ENCODE measurements at regions not wholly inside any gene's neighbourhood (a gene's known extent, or its start where the extent isn't known, plus 50 kb on each side); places are given as distances from the start of the nearest gene placed in this dataset.

GRCh38 chr9:107907255-107907654, 417.7 kb upstream of the KLF4 start:
- Histone ChIP-seq H4K20me1 (ENCODE audit: control insufficient read depth, insufficient read depth, insufficient read length) (no peaks in the 10 kb centered on the region), H4K8ac (replicated peaks; ENCODE audit: insufficient read length, low read depth, low read length) (no peak overlapping the region), H2BK5ac (ENCODE audit: insufficient read length, low read length) (no peak overlapping the region), H3T11ph (ENCODE audit: low read length) (no peak overlapping the region), H3K56ac (ENCODE audit: insufficient read length, low read depth, low read length) (no peak overlapping the region), H2AFZ (ENCODE audit: low read length) (no peak overlapping the region), H3K27ac (ENCODE audit: insufficient read length, low read depth, low read length) (no peak overlapping the region), H4K5ac (ENCODE audit: insufficient read length, low read depth, low read length) (no peak overlapping the region), H3K9me3 (ENCODE audit: control insufficient read depth, low read depth, low read length) (no peaks in the 10 kb centered on the region), H3K79me1 (ENCODE audit: insufficient read depth, low read depth, low read length, poor library complexity, severe bottlenecking) (no peaks in the 10 kb centered on the region), H2BK15ac (ENCODE audit: low read depth, low read length) (no peak overlapping the region), H3K79me2 (ENCODE audit: insufficient read depth, low read length) (no peaks in the 10 kb centered on the region), H3K14ac (ENCODE audit: insufficient read depth, low read length) (no peak overlapping the region), H3K27me3 (ENCODE audit: insufficient read depth, low read length) (no peaks in the 10 kb centered on the region), H3K23ac (ENCODE audit: insufficient read length, low read depth, low read length) (no peak overlapping the region), H2BK12ac (ENCODE audit: insufficient read length, low read depth, low read length) (no peak overlapping the region), H3K4me2 (ENCODE audit: insufficient read depth, insufficient read length, low read length) (no peak overlapping the region), H3K9ac (ENCODE audit: extremely low read depth, insufficient read length, low read length) (no peak overlapping the region), H2BK120ac (ENCODE audit: low read depth, low read length, poor library complexity, severe bottlenecking) (no peak overlapping the region), H2AK5ac (ENCODE audit: insufficient read length, low read length) (no peak overlapping the region), H3K18ac (ENCODE audit: insufficient read length, low read depth, low read length) (no peak overlapping the region), H2BK20ac (ENCODE audit: low read depth, low read length, poor library complexity, severe bottlenecking) (no peak overlapping the region), H4K91ac (ENCODE audit: insufficient read length, low read depth, low read length) (no peak overlapping the region), H3K4ac (ENCODE audit: low read depth, low read length) (no peak overlapping the region), H3K4me1 (ENCODE audit: insufficient read depth, low read length) (no peaks in the 10 kb centered on the region), H3K23me2 (ENCODE audit: insufficient read length, low read depth, low read length, poor library complexity, severe bottlenecking) (no peaks in the 10 kb centered on the region)
- Mint-ChIP-seq H3K4me1 (peaks cover 8 to 14% of the 10 kb centered on the region in 2 experiments), H3K27me3 (ENCODE audit: low read depth) (peaks cover 1% of the 10 kb centered on the region; the same call in 1 of the 2 replicates), H3K27ac (no peak overlapping the region; a peak in 1 of 7 replicates), H3K4me3 (no peak overlapping the region), H3K36me3 (ENCODE audit: insufficient read depth in 1 of 3, low read depth in 3 of 3) (no peaks in the 10 kb centered on the region), H3K9me3 (peaks cover 2% of the 10 kb centered on the region in 2 experiments; a peak in 2 of 5 replicates)
- TF ChIP-seq, protein P1, sequence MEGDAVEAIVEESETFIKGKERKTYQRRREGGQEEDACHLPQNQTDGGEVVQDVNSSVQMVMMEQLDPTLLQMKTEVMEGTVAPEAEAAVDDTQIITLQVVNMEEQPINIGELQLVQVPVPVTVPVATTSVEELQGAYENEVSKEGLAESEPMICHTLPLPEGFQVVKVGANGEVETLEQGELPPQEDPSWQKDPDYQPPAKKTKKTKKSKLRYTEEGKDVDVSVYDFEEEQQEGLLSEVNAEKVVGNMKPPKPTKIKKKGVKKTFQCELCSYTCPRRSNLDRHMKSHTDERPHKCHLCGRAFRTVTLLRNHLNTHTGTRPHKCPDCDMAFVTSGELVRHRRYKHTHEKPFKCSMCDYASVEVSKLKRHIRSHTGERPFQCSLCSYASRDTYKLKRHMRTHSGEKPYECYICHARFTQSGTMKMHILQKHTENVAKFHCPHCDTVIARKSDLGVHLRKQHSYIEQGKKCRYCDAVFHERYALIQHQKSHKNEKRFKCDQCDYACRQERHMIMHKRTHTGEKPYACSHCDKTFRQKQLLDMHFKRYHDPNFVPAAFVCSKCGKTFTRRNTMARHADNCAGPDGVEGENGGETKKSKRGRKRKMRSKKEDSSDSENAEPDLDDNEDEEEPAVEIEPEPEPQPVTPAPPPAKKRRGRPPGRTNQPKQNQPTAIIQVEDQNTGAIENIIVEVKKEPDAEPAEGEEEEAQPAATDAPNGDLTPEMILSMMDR (conservative IDR thresholded peaks at IDR 0.05), result no peak
- WGBS (ENCODE audit: extremely low coverage, insufficient read length, low lambda C conversion rate), result no CpG with 5 or more reads among the region's 3 CpGs
- no peak for DNase-seq
